H9 (cell line): ENCODE measurements at regions not wholly inside any gene's neighbourhood (a gene's known extent, or its start where the extent isn't known, plus 50 kb on each side); places are given as distances from the start of the nearest gene placed in this dataset.

ENCODE experiments used
- DNase-seq: peaks from one replicate; pipeline ENCODE4 v3.0.0-alpha.2; 2017
- H2AFZ ChIP-seq: one replicate; pipeline ENCODE4 v1.6.1; 2013; ENCODE audit warnings: mild to moderate bottlenecking, low read length, control low read depth, moderate library complexity
- H2AK5ac ChIP-seq: 2 replicates; pipeline ENCODE4 v1.6.1; 2013; ENCODE audit warnings: low read length, control low read depth, mixed read lengths; ENCODE audit not compliant: insufficient read length
- H2BK120ac ChIP-seq: one replicate; pipeline ENCODE4 v1.6.1; 2013; ENCODE audit warnings: low read depth, mild to moderate bottlenecking, low read length, control low read depth, inconsistent platforms; ENCODE audit not compliant: poor library complexity, severe bottlenecking
- H2BK12ac ChIP-seq: 2 replicates; pipeline ENCODE4 v1.6.1; 2013; ENCODE audit warnings: low read length, control low read depth, mixed read lengths, low read depth; ENCODE audit not compliant: insufficient read length
- H2BK15ac ChIP-seq: 2 replicates; pipeline ENCODE4 v1.6.1; 2013; ENCODE audit warnings: low read depth, low read length, control low read depth
- H2BK20ac ChIP-seq: one replicate; pipeline ENCODE4 v1.6.1; 2013; ENCODE audit warnings: low read depth, mild to moderate bottlenecking, low read length, control low read depth, inconsistent platforms; ENCODE audit not compliant: poor library complexity, severe bottlenecking
- H2BK5ac ChIP-seq: 2 replicates; pipeline ENCODE4 v1.6.1; 2013; ENCODE audit warnings: low read length, control low read depth, mixed read lengths; ENCODE audit not compliant: insufficient read length
- H3K14ac ChIP-seq: 2 replicates; pipeline ENCODE4 v1.6.1; 2013; ENCODE audit warnings: low read length, control low read depth; ENCODE audit not compliant: insufficient read depth
- H3K18ac ChIP-seq: 2 replicates; pipeline ENCODE4 v1.6.1; 2013; ENCODE audit warnings: low read depth, mild to moderate bottlenecking, mixed read lengths, low read length, control low read depth; ENCODE audit not compliant: insufficient read length
- H3K23ac ChIP-seq: 2 replicates; pipeline ENCODE4 v1.6.1; 2013; ENCODE audit warnings: low read length, control low read depth, mixed read lengths, low read depth; ENCODE audit not compliant: insufficient read length
- H3K23me2 ChIP-seq: 2 replicates; pipeline ENCODE4 v1.6.1; 2013; ENCODE audit warnings: low read depth, mild to moderate bottlenecking, mixed read lengths, low read length, control low read depth; ENCODE audit not compliant: insufficient read length, poor library complexity, severe bottlenecking
- H3K27ac ChIP-seq: 2 replicates; pipeline ENCODE4 v1.5.1; 2013; ENCODE audit warnings: low read length, control low read depth, mixed read lengths, low read depth; ENCODE audit not compliant: insufficient read length
- H3K27me3 ChIP-seq: 2 replicates; pipeline ENCODE4 v1.6.1; 2013; ENCODE audit warnings: low read length, control low read depth, inconsistent platforms; ENCODE audit not compliant: insufficient read depth
- H3K4ac ChIP-seq: 2 replicates; pipeline ENCODE4 v1.6.1; 2013; ENCODE audit warnings: low read depth, mild to moderate bottlenecking, control low read depth, inconsistent platforms, low read length, moderate library complexity
- H3K4me1 ChIP-seq: 2 replicates; pipeline ENCODE4 v1.6.1; 2013; ENCODE audit warnings: low read length, control low read depth, inconsistent platforms; ENCODE audit not compliant: insufficient read depth
- H3K4me2 ChIP-seq: 2 replicates; pipeline ENCODE4 v1.6.1; 2013; ENCODE audit warnings: low read length, control low read depth, mixed read lengths; ENCODE audit not compliant: insufficient read length, insufficient read depth
- H3K56ac ChIP-seq: 2 replicates; pipeline ENCODE4 v1.6.1; 2013; ENCODE audit warnings: low read depth, mild to moderate bottlenecking, mixed read lengths, low read length, control low read depth; ENCODE audit not compliant: insufficient read length
- H3K79me1 ChIP-seq: 2 replicates; pipeline ENCODE4 v1.6.1; 2013; ENCODE audit warnings: low read depth, mild to moderate bottlenecking, moderate library complexity, low read length, control low read depth, inconsistent platforms; ENCODE audit not compliant: insufficient read depth, poor library complexity, severe bottlenecking
- H3K79me2 ChIP-seq: 2 replicates; pipeline ENCODE4 v1.6.1; 2013; ENCODE audit warnings: low read length, control low read depth, inconsistent platforms; ENCODE audit not compliant: insufficient read depth
- H3K9ac ChIP-seq: 2 replicates; pipeline ENCODE4 v1.6.1; 2013; ENCODE audit warnings: low read length, control low read depth, mixed read lengths; ENCODE audit not compliant: insufficient read length; ENCODE audit errors: extremely low read depth
- H3K9me3 ChIP-seq: one replicate; pipeline ENCODE4 v1.6.1; 2013; ENCODE audit warnings: low read depth, low read length, inconsistent platforms; ENCODE audit not compliant: control insufficient read depth
- H3T11ph ChIP-seq: one replicate; pipeline ENCODE4 v1.6.1; 2013; ENCODE audit warnings: mild to moderate bottlenecking, low read length, control low read depth, inconsistent platforms
- H4K20me1 ChIP-seq: one replicate; pipeline ENCODE4 v1.6.1; 2013; ENCODE audit not compliant: control insufficient read depth, insufficient read length, insufficient read depth
- H4K5ac ChIP-seq: 2 replicates; pipeline ENCODE4 v1.6.1; 2013; ENCODE audit warnings: low read depth, mild to moderate bottlenecking, mixed read lengths, low read length, control low read depth; ENCODE audit not compliant: insufficient read length
- H4K8ac ChIP-seq: replicated peaks from 2 replicates; pipeline ENCODE4 v1.6.1; 2013; ENCODE audit warnings: low read length, control low read depth, mixed read lengths, low read depth; ENCODE audit not compliant: insufficient read length
- H4K91ac ChIP-seq: 2 replicates; pipeline ENCODE4 v1.6.1; 2013; ENCODE audit warnings: low read depth, mild to moderate bottlenecking, moderate library complexity, mixed read lengths, low read length, control low read depth; ENCODE audit not compliant: insufficient read length
- H3K27ac Mint-ChIP-seq, 3 experiments: 2 replicates in 2 of 3; 3 replicates in 1 of 3; pipeline ENCODE4 v1.8.0; 2020 to 2021; ENCODE audit warnings: mixed read lengths in 3 of 3, mild to moderate bottlenecking in 1 of 3, moderate library complexity in 1 of 3
- H3K27me3 Mint-ChIP-seq: 2 replicates; pipeline ENCODE4 v1.8.0; 2021; ENCODE audit warnings: low read depth, mild to moderate bottlenecking, moderate library complexity, mixed read lengths
- H3K36me3 Mint-ChIP-seq, 3 experiments: 2 replicates in 2 of 3; 3 replicates in 1 of 3; pipeline ENCODE4 v1.8.0; 2020 to 2021; ENCODE audit warnings: low read depth in 3 of 3, mixed read lengths in 3 of 3; ENCODE audit not compliant: insufficient read depth in 1 of 3
- H3K4me1 Mint-ChIP-seq, 2 experiments: 2 replicates each; pipeline ENCODE4 v1.8.0; 2020; ENCODE audit warnings: mixed read lengths in 2 of 2
- H3K4me3 Mint-ChIP-seq, 2 experiments: 2 replicates in 1 of 2; 3 replicates in 1 of 2; pipeline ENCODE4 v1.8.0; 2020 to 2021; ENCODE audit warnings: mild to moderate bottlenecking in 2 of 2, mixed read lengths in 2 of 2, moderate library complexity in 1 of 2
- H3K9me3 Mint-ChIP-seq, 2 experiments: 2 replicates in 1 of 2; 3 replicates in 1 of 2; pipeline ENCODE4 v1.8.0; 2020; ENCODE audit warnings: mild to moderate bottlenecking in 2 of 2, mixed read lengths in 2 of 2, moderate library complexity in 1 of 2
- WGBS: extraction: QIAGEN DNeasy Blood & Tissue Kit; methylation state at CpG from one replicate; pipeline ENCODE4 v1.1.7; 2013; ENCODE audit warnings: missing lambda C conversion rate, low lambda C conversion rate, mixed read lengths; ENCODE audit not compliant: insufficient read length; ENCODE audit errors: extremely low coverage; 5-methylcytosine and 5-hydroxymethylcytosine counted together
- TF ChIP-seq, protein P1 (sequence below): fragments of 200-600 bp; sonication (generic); conservative IDR thresholded peaks from 3 replicates; pipeline ENCODE4 v1.8.0; 2021; ENCODE audit warnings: antibody characterized with exemption, mild to moderate bottlenecking

DNA sequence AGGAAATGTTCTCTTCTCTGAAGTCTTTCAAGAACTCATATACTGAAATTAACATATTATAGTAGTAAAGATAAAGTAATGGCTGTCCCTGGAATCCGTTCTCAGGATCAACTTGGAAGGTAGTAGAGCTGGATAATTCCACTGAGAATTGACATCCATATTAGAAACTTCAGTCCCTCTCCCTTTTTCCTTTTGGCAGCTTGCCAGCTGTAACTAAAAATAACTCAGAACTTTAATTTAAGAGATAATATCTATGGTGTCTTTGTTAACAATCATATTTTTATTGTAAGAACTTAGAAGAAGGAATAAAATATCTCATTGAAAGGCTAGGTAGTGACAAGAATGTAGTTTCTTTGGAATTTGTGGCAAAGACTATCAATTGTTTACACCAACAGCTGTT, 61.4 kb upstream of the PLEKHA5 start:
- Histone ChIP-seq H2AK5ac (no peak overlapping the region), H3K9ac (no peak overlapping the region), H3K79me2 (no peaks in the 10 kb centered on the region), H4K20me1 (no peaks in the 10 kb centered on the region), H3T11ph (no peak overlapping the region), H2BK5ac (no peak overlapping the region), H3K23me2 (no peaks in the 10 kb centered on the region), H4K5ac (no peak overlapping the region), H3K4me1 (peaks cover 3% of the 10 kb centered on the region; the same call in 1 of the 2 replicates), H3K4me2 (no peak overlapping the region), H3K23ac (no peak overlapping the region), H3K4ac (no peak overlapping the region), H2BK15ac (no peak overlapping the region), H3K18ac (no peak overlapping the region), H2BK12ac (no peak overlapping the region), H3K9me3 (no peaks in the 10 kb centered on the region), H2AFZ (no peak overlapping the region), H2BK120ac (no peak overlapping the region), H3K27ac (no peak overlapping the region), H4K8ac (no peak overlapping the region), H3K79me1 (no peaks in the 10 kb centered on the region), H2BK20ac (no peak overlapping the region), H4K91ac (no peak overlapping the region), H3K56ac (no peak overlapping the region), H3K14ac (no peak overlapping the region), H3K27me3 (no peaks in the 10 kb centered on the region)
- Mint-ChIP-seq H3K27me3 (no peaks in the 10 kb centered on the region), H3K36me3 (peaks cover 0 to 2% (median 0%) of the 10 kb centered on the region in 3 experiments; a peak in 1 of 7 replicates), H3K27ac (no peak overlapping the region), H3K4me3 (no peak overlapping the region), H3K4me1 (peaks cover 23 to 24% of the 10 kb centered on the region in 2 experiments), H3K9me3 (no peaks in the 10 kb centered on the region)
- TF ChIP-seq, protein P1, sequence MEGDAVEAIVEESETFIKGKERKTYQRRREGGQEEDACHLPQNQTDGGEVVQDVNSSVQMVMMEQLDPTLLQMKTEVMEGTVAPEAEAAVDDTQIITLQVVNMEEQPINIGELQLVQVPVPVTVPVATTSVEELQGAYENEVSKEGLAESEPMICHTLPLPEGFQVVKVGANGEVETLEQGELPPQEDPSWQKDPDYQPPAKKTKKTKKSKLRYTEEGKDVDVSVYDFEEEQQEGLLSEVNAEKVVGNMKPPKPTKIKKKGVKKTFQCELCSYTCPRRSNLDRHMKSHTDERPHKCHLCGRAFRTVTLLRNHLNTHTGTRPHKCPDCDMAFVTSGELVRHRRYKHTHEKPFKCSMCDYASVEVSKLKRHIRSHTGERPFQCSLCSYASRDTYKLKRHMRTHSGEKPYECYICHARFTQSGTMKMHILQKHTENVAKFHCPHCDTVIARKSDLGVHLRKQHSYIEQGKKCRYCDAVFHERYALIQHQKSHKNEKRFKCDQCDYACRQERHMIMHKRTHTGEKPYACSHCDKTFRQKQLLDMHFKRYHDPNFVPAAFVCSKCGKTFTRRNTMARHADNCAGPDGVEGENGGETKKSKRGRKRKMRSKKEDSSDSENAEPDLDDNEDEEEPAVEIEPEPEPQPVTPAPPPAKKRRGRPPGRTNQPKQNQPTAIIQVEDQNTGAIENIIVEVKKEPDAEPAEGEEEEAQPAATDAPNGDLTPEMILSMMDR = no peak
- no peak for DNase-seq
- no CpG with 5 or more reads among the region's 1 CpG for WGBS
